SJCRH30 (cell line): ENCODE measurements at regions not wholly inside any gene's neighbourhood (a gene's known extent, or its start where the extent isn't known, plus 50 kb on each side); places are given as distances from the start of the nearest gene placed in this dataset.
A peak's percentile ranks its signal among the peaks of the same experiment; 100 is the strongest.
"Not testable (repeated sequence)": the region's sequence is repeated elsewhere in the genome, so short reads cannot be mapped to it uniquely, and the experiment has no call there.

ENCODE experiments used
- DNase-seq, 2 experiments: peaks; one replicate each; pipeline ENCODE4 v3.0.0-alpha.2; 2015 to 2020
- H3K27ac ChIP-seq: fragments of 250-450 bp; sonication (Bioruptor Pico); 2 replicates; pipeline ENCODE4 v1.5.1; 2020; ENCODE audit warnings: mild to moderate bottlenecking, moderate library complexity
- H3K27me3 ChIP-seq: fragments of 250-450 bp; sonication (Bioruptor Pico); 2 replicates; pipeline ENCODE4 v1.5.1; 2020; ENCODE audit warnings: mild to moderate bottlenecking, moderate library complexity
- H3K36me3 ChIP-seq: fragments of 250-450 bp; sonication (Bioruptor Pico); 2 replicates; pipeline ENCODE4 v1.5.1; 2020; ENCODE audit warnings: mild to moderate bottlenecking, moderate library complexity
- H3K4me1 ChIP-seq: fragments of 250-450 bp; sonication (Bioruptor Pico); 2 replicates; pipeline ENCODE4 v1.5.1; 2020; ENCODE audit warnings: mild to moderate bottlenecking, moderate library complexity
- H3K4me3 ChIP-seq: fragments of 250-450 bp; sonication (Bioruptor Pico); 2 replicates; pipeline ENCODE4 v1.5.1; 2020; ENCODE audit warnings: mild to moderate bottlenecking, moderate library complexity
- H3K9me3 ChIP-seq: fragments of 250-450 bp; sonication (Bioruptor Pico); replicated peaks from 2 replicates; pipeline ENCODE4 v1.5.1; 2020; ENCODE audit warnings: mild to moderate bottlenecking, moderate library complexity

DNA sequence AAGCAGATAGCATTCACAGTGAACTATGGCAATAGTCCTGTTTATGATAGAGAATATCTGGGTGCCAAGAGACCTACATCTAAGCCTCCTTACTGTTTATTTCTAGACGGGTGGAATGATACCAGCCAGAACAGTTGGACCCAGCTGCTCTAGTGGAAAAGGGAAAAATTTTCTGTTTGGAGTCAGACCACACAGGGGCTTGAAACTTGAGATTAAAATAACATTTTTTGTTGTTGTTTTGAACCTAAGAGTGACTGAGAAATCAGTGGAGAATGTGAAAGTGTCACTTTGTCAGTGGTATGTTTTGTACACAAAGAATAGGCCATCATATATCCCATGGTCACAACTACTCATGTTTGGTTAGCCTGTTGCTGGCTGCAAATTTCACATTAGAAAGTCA is 105.7 kb downstream of the AGTR2 start:
- peak; percentile 18 to 65 for DNase-seq
- Histone ChIP-seq H3K9me3 (peaks cover 2% of the 10 kb centered on the region; the same call in 1 of the 2 replicates), H3K27ac (no peak overlapping the region; the same call in 1 of the 2 replicates), H3K36me3 (no peaks in the 10 kb centered on the region), H3K4me1 (peaks cover 42% of the 10 kb centered on the region), H3K4me3 (no peak overlapping the region), H3K27me3 (no peaks in the 10 kb centered on the region)

DNA sequence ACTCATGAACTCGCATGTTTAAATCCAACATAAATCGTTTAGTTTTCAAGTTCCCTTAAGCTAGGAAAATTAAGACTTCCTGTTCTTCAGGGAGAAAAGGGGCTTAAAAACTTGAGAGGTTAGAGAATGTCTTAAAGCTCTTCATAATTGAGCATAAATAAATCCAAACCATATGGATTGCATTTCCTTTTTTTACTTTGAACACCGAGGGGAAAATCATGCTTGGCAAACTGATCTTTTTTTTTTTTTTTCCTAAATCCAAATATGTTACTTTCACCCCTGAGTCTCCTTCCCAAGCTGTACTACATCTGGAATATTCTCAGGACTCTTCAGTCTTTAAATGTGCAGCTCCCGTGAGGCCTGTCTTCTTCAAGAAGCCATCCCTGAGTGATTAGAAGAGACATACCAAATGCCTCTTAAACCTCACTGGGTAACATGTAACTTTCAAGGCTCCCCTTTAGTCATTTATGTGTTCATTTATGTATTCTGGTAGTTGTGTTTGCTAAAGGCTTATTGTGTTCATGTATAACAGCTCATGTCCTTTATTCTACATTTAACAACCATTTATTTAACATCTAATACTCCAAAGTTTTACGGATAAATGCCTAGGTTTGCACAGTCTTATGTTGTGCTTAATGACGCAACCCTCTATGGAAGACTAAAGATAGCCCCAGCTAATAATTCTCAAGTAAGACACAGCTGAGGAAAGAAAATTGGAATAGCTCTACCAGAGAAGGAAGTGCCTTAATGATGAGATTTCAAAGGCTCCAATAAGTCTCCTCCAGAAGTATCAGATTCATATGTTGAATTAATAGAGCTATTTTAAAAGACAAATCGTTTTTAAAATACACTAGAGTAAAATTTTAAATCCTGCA is 107.0 kb downstream of the AGTR2 start:
- H3K4me3 ChIP-seq: no peak overlapping the region
- no peak for DNase-seq
- H3K4me1 ChIP-seq: peaks cover 36% of the 10 kb centered on the region
- no peak overlapping the region for H3K27ac ChIP-seq
- H3K36me3 ChIP-seq: no peaks in the 10 kb centered on the region
- H3K27me3 ChIP-seq: no peaks in the 10 kb centered on the region
- no peaks in the 10 kb centered on the region for H3K9me3 ChIP-seq

DNA sequence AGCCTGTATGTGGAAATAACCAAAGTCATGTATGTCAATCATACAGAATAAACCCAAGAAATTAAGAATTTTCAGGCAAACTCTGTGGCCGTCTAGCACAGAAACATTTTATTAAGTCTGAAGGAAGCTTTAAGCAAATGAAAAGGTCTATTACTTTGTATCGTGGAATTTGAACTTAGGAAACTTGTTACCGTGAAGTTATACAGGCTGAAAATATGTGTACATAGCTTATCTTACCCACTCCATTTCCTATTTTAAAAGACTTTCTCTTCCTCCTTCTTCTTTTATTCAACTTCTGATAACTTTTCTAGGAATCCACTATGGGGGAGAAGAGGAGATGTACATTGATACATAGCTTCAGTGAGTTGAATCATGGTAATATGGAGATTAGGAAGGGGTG is 108.3 kb downstream of the AGTR2 start:
- no peaks in the 10 kb centered on the region for H3K9me3 ChIP-seq
- no peaks in the 10 kb centered on the region for H3K27me3 ChIP-seq
- no peak for DNase-seq
- H3K4me3 ChIP-seq: no peak overlapping the region
- no peaks in the 10 kb centered on the region for H3K36me3 ChIP-seq
- peaks cover 23% of the 10 kb centered on the region for H3K4me1 ChIP-seq
- no peak overlapping the region for H3K27ac ChIP-seq

DNA sequence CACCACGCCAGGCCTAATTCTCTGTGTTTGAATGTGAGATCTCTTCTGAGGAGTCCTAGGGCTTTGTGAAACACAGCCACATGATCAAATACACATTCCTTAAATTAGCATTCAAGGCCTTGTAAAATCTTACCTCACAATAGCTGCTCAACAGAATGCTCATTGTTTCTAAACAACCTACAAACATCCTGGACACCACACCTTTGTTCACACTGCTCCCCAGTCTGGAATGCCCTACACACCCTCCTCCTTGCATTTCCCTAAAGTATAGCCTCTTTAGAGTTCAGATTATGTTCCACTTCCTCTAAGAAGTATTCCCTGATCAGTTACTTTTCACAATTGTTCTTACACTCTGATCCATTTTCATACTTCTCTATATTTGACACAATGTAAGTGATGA is 110.6 kb downstream of the AGTR2 start:
- Histone ChIP-seq H3K4me3 (no peak overlapping the region), H3K27ac (no peak overlapping the region), H3K4me1 (peaks cover 14% of the 10 kb centered on the region), H3K27me3 (no peaks in the 10 kb centered on the region), H3K9me3 (no peaks in the 10 kb centered on the region), H3K36me3 (no peaks in the 10 kb centered on the region)
- no peak for DNase-seq

DNA sequence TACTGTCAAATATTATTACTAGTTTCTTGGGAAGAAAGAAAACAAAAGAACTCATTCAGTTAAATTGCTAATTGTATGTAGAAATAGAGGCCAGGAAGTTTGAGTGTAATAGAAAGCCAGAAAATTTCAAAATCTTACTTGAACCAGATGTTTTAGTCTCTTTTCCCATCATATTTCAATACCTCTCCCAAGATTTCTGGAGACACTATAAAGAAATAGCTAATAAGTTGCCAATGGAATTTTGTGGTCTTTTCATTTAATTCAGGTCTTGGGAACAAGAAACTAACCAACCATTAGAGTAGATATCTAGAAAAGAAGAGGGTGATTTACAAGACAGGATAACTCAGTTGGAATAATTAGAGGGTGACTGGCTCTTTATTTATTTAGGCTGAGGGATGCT is 112.2 kb downstream of the AGTR2 start:
- no peak for DNase-seq
- Histone ChIP-seq H3K27ac (no peak overlapping the region), H3K27me3 (no peaks in the 10 kb centered on the region), H3K4me1 (peaks cover 3% of the 10 kb centered on the region; the same call in 1 of the 2 replicates), H3K9me3 (no peaks in the 10 kb centered on the region), H3K4me3 (no peak overlapping the region), H3K36me3 (no peaks in the 10 kb centered on the region)

DNA sequence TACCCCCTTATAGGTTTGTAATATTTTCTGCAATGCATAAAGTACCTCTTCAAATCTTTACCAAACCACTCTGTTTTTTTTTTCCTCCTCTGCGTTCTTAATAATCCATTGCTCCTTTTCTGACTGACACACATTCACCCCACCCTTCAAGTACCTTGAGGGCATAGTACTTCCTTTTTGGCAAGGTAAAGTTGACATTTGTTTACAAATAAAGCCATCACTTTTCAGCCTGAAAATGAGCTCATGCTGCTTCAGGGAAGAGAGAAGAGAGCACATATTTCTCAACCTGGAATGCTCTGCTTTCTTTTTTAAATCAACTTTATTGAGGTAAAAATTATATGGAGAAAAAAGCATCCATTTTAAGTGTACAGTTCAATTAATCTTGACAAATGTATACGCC is 113.9 kb downstream of the AGTR2 start:
- Histone ChIP-seq H3K4me1 (peaks cover 3% of the 10 kb centered on the region; the same call in 1 of the 2 replicates), H3K4me3 (no peak overlapping the region), H3K27ac (no peak overlapping the region), H3K36me3 (no peaks in the 10 kb centered on the region), H3K27me3 (no peaks in the 10 kb centered on the region), H3K9me3 (no peaks in the 10 kb centered on the region)
- DNase-seq: no peak

DNA sequence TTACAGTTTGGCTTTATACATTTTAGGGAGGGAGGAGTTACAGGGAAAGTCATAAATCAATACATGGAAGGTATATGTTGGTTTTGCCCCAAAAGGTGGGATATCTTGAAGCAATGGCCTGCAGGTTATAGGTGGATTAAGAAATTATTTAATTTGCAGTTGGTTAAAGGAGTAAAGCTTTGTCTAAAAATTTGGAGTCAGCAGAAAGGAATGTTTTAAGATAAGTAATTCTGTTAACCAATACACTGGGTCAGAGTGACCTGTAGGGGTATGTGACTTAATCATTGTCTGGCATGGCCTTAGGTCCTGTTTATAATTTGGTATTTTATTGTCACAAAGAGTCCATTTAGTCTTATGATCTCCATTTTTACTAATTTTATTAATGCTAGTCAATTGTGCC is 115.0 kb downstream of the AGTR2 start:
- no peak overlapping the region for H3K4me3 ChIP-seq
- H3K27ac ChIP-seq: no peak overlapping the region
- no peaks in the 10 kb centered on the region for H3K9me3 ChIP-seq
- no peaks in the 10 kb centered on the region for H3K27me3 ChIP-seq
- no peaks in the 10 kb centered on the region for H3K4me1 ChIP-seq
- no peak for DNase-seq
- H3K36me3 ChIP-seq: no peaks in the 10 kb centered on the region

DNA sequence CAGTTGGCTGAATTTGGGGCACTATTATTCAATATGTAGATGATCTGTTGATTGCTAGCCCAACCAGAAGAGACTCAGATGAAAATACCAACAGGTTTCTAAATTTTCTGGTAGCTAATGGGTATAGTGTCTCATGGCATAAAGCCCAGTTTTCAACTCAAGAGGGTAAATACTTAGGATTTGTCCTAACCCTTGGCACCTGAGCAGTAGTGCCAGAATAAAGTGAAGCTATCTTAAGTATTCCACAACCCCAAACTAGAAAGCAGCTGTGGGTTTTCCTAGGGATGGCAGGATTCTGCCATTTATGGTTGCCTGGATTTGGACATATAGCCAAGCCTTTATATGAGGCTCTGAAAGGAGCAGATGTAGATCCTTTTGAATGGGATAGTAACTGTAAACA is 119.0 kb downstream of the AGTR2 start:
- Histone ChIP-seq H3K9me3 (no peaks in the 10 kb centered on the region), H3K27ac (no peak overlapping the region), H3K4me1 (no peaks in the 10 kb centered on the region), H3K27me3 (no peaks in the 10 kb centered on the region), H3K36me3 (no peaks in the 10 kb centered on the region), H3K4me3 (no peak overlapping the region)
- no peak for DNase-seq

DNA sequence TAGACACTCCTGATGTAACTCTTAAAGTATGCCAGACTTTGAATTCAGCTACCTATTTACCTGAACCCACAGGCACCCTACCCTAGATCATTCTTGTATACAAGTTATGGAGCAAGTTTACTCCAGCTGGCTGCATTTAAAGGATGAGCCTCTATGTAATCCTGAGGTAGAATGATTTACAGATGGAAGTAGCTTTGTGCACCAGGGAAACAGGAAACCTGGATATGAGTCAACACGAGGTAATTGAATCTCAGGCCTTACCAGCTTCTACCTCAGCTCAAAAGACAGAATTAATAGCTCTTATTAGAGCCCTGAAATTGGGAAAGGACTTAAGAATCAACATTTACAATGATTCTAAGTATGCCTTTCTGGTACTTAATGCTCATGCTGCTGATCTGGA is 119.8 kb downstream of the AGTR2 start:
- no peak overlapping the region for H3K27ac ChIP-seq
- H3K4me3 ChIP-seq: no peak overlapping the region
- no peaks in the 10 kb centered on the region for H3K4me1 ChIP-seq
- DNase-seq: no peak
- no peaks in the 10 kb centered on the region for H3K9me3 ChIP-seq
- H3K27me3 ChIP-seq: no peaks in the 10 kb centered on the region
- no peaks in the 10 kb centered on the region for H3K36me3 ChIP-seq

DNA sequence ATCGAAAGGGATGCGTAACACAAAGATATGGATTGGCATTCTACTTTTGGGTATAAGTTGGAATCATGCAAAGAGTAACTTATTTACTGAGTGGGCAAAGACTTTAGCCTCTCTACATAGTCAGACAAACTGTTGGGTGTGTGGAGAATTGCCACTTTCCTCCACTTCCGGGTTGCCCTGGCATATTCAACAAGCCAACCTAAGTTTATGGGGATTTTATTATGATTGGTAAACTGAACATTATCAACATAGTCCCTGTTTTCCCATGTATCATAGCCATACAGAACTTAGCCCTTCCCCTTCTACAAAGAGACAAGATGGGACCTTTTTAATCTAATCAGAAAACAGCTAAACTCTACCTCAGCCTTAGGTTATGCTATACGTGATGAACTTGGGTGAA is 121.6 kb downstream of the AGTR2 start:
- no peaks in the 10 kb centered on the region for H3K4me1 ChIP-seq
- no peak for DNase-seq
- H3K36me3 ChIP-seq: no peaks in the 10 kb centered on the region
- H3K4me3 ChIP-seq: no peak overlapping the region
- no peaks in the 10 kb centered on the region for H3K9me3 ChIP-seq
- no peaks in the 10 kb centered on the region for H3K27me3 ChIP-seq
- no peak overlapping the region for H3K27ac ChIP-seq

DNA sequence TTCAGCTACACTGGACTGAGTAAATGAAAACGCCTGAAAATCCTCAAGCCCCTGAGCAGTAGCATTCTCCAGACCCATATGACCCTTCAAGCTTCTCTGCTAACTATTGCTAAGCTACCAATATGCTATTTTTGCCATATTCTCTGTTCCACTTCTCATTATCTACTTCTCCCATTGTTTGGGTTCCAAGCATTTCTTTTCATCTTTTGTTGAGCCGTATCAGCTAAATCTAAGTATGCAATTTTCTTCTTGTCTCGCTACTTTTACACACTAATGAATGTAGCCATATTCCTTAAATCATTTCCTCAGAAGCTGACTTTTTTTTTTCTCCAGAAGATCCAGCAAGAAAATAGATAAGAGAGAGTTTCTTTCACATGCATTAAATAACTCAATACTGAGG is 128.4 kb downstream of the AGTR2 start:
- H3K4me3 ChIP-seq: no peak overlapping the region
- DNase-seq: no peak
- no peaks in the 10 kb centered on the region for H3K36me3 ChIP-seq
- H3K4me1 ChIP-seq: no peaks in the 10 kb centered on the region
- no peak overlapping the region for H3K27ac ChIP-seq
- H3K9me3 ChIP-seq: no peaks in the 10 kb centered on the region
- no peaks in the 10 kb centered on the region for H3K27me3 ChIP-seq

DNA sequence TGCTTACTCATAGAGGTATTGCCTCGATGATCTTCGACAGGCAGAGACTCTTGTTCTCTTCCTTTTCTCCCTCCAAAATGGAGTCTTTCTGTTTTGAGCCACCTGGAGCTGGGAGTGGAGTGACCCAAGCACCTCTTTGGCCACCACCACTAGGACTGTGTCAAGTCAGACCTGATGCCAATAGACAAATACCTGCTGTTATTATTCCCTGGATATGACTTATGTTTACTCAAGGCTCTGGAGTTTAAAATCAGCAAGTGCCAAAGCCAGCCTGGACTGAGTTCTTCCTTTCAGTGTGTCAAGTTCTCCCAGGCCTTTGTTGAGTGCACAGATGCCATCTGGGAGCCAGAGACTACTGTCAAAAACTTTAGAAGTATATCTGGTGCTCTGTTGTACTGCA is 130.2 kb upstream of the SLC6A14 start:
- no peaks in the 10 kb centered on the region for H3K36me3 ChIP-seq
- DNase-seq: no peak
- H3K9me3 ChIP-seq: no peaks in the 10 kb centered on the region
- H3K4me1 ChIP-seq: no peaks in the 10 kb centered on the region
- H3K27ac ChIP-seq: no peak overlapping the region
- no peak overlapping the region for H3K4me3 ChIP-seq
- H3K27me3 ChIP-seq: no peaks in the 10 kb centered on the region

DNA sequence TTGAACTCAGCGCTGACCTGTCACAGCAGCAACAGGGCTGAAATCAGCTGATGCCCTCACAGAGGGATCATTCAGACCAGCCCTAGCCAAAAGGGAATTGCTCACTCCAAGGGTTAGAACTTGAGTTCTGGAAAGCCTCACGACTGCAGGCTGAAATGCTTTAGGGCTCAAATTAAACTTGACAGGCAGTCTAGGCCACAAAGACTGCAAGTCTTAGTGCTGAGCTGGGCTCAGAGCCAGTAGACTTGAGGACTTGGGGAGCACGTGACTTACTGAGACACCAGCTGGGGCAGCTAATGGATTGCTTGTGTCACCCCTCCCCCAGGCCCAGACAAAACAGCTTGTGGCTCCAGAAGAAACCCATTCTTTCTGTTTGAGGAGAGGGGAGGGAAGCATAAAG is 119.0 kb upstream of the SLC6A14 start:
- H3K27me3 ChIP-seq: no peaks in the 10 kb centered on the region
- H3K4me3 ChIP-seq: no peak overlapping the region
- no peaks in the 10 kb centered on the region for H3K9me3 ChIP-seq
- no peak overlapping the region for H3K27ac ChIP-seq
- peaks cover 12% of the 10 kb centered on the region for H3K4me1 ChIP-seq
- H3K36me3 ChIP-seq: no peaks in the 10 kb centered on the region
- DNase-seq: peak; percentile 68 to 78

DNA sequence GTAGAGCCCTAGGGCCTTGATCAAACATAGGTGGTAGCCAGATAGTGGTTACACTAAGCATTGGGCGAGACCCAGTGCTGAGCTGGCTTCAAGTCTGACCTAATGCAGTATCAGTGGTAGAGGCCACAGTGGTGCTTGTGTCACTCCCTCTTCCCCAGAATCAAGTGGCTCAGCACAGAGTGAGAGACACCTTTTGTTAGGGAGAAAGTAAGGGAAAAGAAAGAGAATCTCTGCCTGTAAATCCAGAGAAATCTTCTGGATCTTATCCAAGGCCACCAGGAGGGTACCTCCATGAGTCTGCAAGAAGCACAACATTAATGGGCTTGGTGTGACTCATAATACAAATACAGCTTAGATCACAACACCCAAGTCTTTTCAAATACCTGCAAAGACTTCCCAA is 117.7 kb upstream of the SLC6A14 start:
- Histone ChIP-seq H3K36me3 (no peaks in the 10 kb centered on the region), H3K4me1 (peaks cover 12% of the 10 kb centered on the region), H3K27me3 (no peaks in the 10 kb centered on the region), H3K9me3 (no peaks in the 10 kb centered on the region), H3K27ac (no peak overlapping the region), H3K4me3 (no peak overlapping the region)
- no peak for DNase-seq

DNA sequence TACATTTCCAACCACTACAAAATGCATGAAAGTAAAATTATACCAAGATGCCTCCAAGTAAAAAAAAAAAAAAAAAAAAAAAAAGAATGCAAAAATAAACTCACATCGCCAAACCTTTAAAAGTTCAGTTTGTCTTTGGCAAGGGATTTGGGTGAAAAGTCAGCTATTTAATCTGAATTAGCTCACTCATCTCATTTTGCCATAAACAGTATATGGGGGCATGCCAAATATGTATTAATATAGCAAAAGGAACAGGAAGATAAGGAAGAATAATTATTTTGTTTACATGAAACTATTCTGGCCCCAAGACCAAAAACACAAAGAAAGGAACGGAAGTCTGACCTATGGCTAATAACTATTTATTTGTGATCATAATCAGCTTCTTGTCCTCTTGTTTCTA is 114.7 kb upstream of the SLC6A14 start:
- Histone ChIP-seq H3K9me3 (no peaks in the 10 kb centered on the region), H3K27me3 (no peaks in the 10 kb centered on the region), H3K27ac (no peak overlapping the region), H3K4me3 (no peak overlapping the region), H3K36me3 (no peaks in the 10 kb centered on the region), H3K4me1 (peaks cover 12% of the 10 kb centered on the region)
- no peak for DNase-seq

DNA sequence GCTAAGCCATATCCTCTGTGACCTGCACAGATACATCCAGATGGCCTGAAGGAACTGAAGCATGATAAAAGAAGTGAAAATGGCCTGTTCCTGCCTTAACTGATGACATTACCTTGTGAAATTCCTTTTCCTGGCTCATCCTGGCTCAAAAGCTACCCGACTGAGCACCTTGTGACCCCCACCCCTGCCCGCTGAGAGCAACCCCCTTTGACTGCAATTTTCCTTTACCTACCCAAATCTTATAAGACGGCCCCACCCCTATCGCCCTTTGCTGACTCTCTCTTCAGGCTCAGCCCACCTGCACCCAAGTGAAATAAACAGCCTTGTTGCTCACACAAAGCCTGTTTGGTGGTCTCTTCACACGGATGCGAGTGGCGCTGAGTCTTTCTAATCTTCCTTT is 104.4 kb upstream of the SLC6A14 start:
- not testable (repeated sequence) for H3K27me3 ChIP-seq, H3K27ac ChIP-seq, DNase-seq, H3K4me1 ChIP-seq, H3K4me3 ChIP-seq, H3K36me3 ChIP-seq, H3K9me3 ChIP-seq
